ENCODE measurements at regions not wholly inside any gene's neighbourhood (a gene's known extent, or its start where the extent isn't known, plus 50 kb on each side); places are given as distances from the start of the nearest gene placed in this dataset.

DNA sequence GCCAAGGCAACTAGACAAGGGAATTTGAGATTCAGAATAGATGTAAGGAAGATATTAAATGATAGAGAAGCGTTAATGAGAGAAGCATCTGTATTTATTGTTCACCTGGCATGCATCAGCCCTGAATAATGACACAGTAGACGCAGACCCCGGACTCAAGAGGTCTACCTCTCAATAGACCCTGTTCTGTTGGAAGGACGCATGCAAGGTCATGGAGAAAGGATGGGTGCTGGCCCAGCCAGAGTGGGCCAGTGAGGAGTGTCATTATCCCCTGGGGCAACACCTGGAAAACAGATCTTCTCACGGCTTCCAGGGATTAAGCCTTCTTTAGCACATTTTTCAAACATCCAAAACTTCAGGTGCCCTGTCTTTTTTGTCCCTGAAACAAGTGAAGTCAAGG, 461.0 kb downstream of the EIPR1 start:
- Histone ChIP-seq H3K4me2 (no peak overlapping the region), H3K27me3 (no peaks in the 10 kb centered on the region), H3K4me1 (no peaks in the 10 kb centered on the region), H3K36me3 (no peaks in the 10 kb centered on the region), H3K4me3 (no peak overlapping the region), H4K20me1 (ENCODE audit: low read depth) (no peaks in the 10 kb centered on the region), H3K9me3 (ENCODE audit: low read depth) (peaks cover 9% of the 10 kb centered on the region), H3K27ac (no peak overlapping the region), H3F3A (ENCODE audit: low read depth) (no peaks in the 10 kb centered on the region), H3K9ac (no peak overlapping the region), H3K79me2 (ENCODE audit: low read depth) (no peaks in the 10 kb centered on the region), H2AFZ (replicated peaks) (no peak overlapping the region)
- no peak overlapping the region for H3K4me3 Mint-ChIP-seq
- H3K27me3 Mint-ChIP-seq (ENCODE audit: insufficient read depth, low read depth) = peaks cover 11% of the 10 kb centered on the region
- H3K4me1 Mint-ChIP-seq = peaks cover 13% of the 10 kb centered on the region
- H3K27ac Mint-ChIP-seq = no peak overlapping the region
- no peak for DNase-seq (ENCODE audit: low spot score)
- H3K9me3 Mint-ChIP-seq = peaks cover 5% of the 10 kb centered on the region
- TF ChIP-seq EZH2 (IDR thresholded peaks at IDR 0.05) (no peak), EZH2phosphoT487 (IDR thresholded peaks at IDR 0.05) (no peak)
- TF ChIP-seq, protein P1, sequence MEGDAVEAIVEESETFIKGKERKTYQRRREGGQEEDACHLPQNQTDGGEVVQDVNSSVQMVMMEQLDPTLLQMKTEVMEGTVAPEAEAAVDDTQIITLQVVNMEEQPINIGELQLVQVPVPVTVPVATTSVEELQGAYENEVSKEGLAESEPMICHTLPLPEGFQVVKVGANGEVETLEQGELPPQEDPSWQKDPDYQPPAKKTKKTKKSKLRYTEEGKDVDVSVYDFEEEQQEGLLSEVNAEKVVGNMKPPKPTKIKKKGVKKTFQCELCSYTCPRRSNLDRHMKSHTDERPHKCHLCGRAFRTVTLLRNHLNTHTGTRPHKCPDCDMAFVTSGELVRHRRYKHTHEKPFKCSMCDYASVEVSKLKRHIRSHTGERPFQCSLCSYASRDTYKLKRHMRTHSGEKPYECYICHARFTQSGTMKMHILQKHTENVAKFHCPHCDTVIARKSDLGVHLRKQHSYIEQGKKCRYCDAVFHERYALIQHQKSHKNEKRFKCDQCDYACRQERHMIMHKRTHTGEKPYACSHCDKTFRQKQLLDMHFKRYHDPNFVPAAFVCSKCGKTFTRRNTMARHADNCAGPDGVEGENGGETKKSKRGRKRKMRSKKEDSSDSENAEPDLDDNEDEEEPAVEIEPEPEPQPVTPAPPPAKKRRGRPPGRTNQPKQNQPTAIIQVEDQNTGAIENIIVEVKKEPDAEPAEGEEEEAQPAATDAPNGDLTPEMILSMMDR (IDR thresholded peaks at IDR 0.05) = no peak
- no peaks in the 10 kb centered on the region for H3K36me3 Mint-ChIP-seq

DNA sequence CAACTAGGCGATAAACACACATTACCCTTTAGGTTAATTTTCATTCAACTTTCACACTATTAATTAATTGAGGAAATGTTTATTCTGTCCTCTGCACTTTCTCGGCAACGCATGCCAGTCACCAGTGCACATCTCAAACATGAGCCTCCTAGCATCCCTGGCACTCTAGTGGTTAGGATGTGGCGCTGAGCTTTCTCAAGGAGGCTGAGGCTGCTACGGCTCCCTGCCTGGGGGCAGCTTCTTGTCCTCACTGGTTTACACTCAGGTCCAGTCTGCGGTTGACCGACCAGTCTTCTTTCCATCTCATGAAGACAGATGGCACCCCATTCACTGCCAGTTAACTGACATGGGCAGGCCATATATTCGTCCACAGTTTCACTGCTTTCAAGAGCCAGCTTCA, 463.4 kb downstream of the EIPR1 start:
- no peaks in the 10 kb centered on the region for H3K4me1 ChIP-seq
- no peaks in the 10 kb centered on the region for H3K79me2 ChIP-seq (ENCODE audit: low read depth)
- Mint-ChIP-seq H3K4me3 (no peak overlapping the region), H3K4me1 (peaks cover 17% of the 10 kb centered on the region), H3K9me3 (peaks cover 5% of the 10 kb centered on the region), H3K27me3 (ENCODE audit: insufficient read depth, low read depth) (peaks cover 12% of the 10 kb centered on the region), H3K36me3 (no peaks in the 10 kb centered on the region), H3K27ac (no peak overlapping the region)
- no peaks in the 10 kb centered on the region for H3K27me3 ChIP-seq
- H3K4me3 ChIP-seq = no peak overlapping the region
- H3K36me3 ChIP-seq = no peaks in the 10 kb centered on the region
- H3K9ac ChIP-seq = no peak overlapping the region
- DNase-seq (ENCODE audit: low spot score) = no peak
- peaks cover 9% of the 10 kb centered on the region for H3K9me3 ChIP-seq (ENCODE audit: low read depth)
- no peak overlapping the region for H2AFZ ChIP-seq (replicated peaks)
- no peak for TF ChIP-seq EZH2 (IDR thresholded peaks at IDR 0.05)
- TF ChIP-seq EZH2phosphoT487 (IDR thresholded peaks at IDR 0.05) = no peak
- TF ChIP-seq, protein P1 (IDR thresholded peaks at IDR 0.05) = no peak
- H4K20me1 ChIP-seq (ENCODE audit: low read depth) = no peaks in the 10 kb centered on the region
- H3F3A ChIP-seq (ENCODE audit: low read depth) = no peaks in the 10 kb centered on the region
- no peak overlapping the region for H3K4me2 ChIP-seq
- no peak overlapping the region for H3K27ac ChIP-seq

DNA sequence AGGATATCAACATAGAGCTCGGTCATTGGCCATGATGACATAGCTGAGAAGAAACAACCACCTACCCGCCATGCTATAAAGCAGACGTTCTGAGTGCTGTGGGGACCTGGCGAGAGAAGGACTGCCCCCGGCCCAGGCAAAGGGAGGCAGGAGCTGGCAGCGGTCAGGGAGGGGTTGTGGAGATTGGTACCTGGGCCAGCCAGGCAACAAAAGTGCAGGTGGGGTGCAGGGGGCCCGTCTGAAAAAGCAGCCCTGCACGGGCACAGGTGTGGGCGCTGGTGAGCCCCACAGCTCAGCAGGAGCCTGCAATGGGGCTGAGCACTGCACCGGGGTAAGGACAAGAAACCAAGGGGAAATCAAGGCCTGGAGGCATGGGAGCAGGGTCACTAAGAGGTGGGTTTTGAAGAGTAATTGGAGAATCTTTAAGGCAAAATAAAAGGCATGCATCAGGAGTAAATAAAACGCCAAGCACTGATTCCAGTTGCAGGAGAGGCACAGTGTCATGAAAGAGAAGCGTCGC, 464.0 kb downstream of the EIPR1 start:
- H3K36me3 Mint-ChIP-seq = no peaks in the 10 kb centered on the region

More for the DNA sequence above, 464.0 kb downstream of the EIPR1 start:
- H2AFZ ChIP-seq (replicated peaks) = no peak overlapping the region
- no peak overlapping the region for H3K27ac ChIP-seq
- peaks cover 14% of the 10 kb centered on the region for H3K4me1 Mint-ChIP-seq
- peaks cover 11% of the 10 kb centered on the region for H3K27me3 Mint-ChIP-seq (ENCODE audit: insufficient read depth, low read depth)
- no peaks in the 10 kb centered on the region for H3F3A ChIP-seq (ENCODE audit: low read depth)
- peaks cover 9% of the 10 kb centered on the region for H3K9me3 ChIP-seq (ENCODE audit: low read depth)
- no peak overlapping the region for H3K27ac Mint-ChIP-seq
- no peaks in the 10 kb centered on the region for H3K79me2 ChIP-seq (ENCODE audit: low read depth)
- no peak overlapping the region for H3K4me3 Mint-ChIP-seq
- H3K27me3 ChIP-seq = no peaks in the 10 kb centered on the region
- H3K4me1 ChIP-seq = no peaks in the 10 kb centered on the region
- no peaks in the 10 kb centered on the region for H4K20me1 ChIP-seq (ENCODE audit: low read depth)
- H3K9ac ChIP-seq = no peak overlapping the region
- no peak overlapping the region for H3K4me3 ChIP-seq
- no peaks in the 10 kb centered on the region for H3K36me3 ChIP-seq
- DNase-seq (ENCODE audit: low spot score) = no peak
- peaks cover 5% of the 10 kb centered on the region for H3K9me3 Mint-ChIP-seq
- TF ChIP-seq, protein P1 (IDR thresholded peaks at IDR 0.05) = no peak
- TF ChIP-seq EZH2 (IDR thresholded peaks at IDR 0.05) (no peak), EZH2phosphoT487 (IDR thresholded peaks at IDR 0.05) (no peak)
- no peak overlapping the region for H3K4me2 ChIP-seq
